Myocyte (in vitro differentiated cells): ENCODE measurements at regions not wholly inside any gene's neighbourhood (a gene's known extent, or its start where the extent isn't known, plus 50 kb on each side); places are given as distances from the start of the nearest gene placed in this dataset.
"Not testable (repeated sequence)": the region's sequence is repeated elsewhere in the genome, so short reads cannot be mapped to it uniquely, and the experiment has no call there.

ENCODE experiments used
- DNase-seq: peaks from one replicate; pipeline ENCODE4 v3.0.0-alpha.2; 2012; ENCODE audit warnings: low read depth

- DNase-seq = not testable (repeated sequence)
Observed at GRCh38 chr1:96564401-96564800, 157.2 kb upstream of the PTBP2 start.

DNA sequence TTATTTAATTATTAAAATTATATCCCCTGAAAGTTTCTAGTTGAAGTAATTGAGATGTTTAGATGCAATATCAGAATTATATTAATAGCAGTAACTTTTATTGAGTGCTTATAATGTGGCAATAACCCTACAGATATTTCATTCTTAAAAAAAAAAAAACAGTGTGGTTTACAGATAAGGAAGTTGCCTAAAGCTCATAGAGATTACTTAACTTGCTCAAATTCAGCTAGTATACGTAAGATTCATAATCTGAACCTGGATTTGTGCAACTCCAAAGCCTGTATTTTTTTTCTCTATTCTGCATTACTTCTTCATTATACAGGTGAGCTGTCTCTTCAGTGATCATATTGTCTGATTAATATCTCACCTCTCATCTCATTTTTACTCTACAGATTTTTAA lies 156.0 kb upstream of the PTBP2 start:
- DNase-seq = no peak

- DNase-seq = no peak
Observed at GRCh38 chr1:96568639-96569038, 152.9 kb upstream of the PTBP2 start.

DNA sequence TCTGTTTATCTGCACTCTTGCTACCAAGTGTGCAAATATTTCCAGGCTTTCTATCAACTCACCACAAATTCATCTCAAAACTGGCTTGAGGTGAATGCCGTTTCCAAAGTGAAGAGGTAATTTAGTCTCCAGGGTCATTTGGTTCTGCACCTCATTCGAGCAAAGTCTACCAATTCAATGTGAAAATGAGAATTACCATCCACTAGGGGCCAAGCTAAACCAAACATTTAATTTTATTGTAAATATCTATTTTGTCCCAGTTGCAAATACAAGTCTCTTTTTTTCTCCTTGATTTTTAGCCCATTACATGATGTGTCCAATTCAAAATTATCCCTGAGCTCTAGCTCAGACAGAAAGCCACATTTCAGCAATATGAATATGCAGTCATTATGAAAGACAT lies 152.3 kb upstream of the PTBP2 start:
- no peak for DNase-seq

- DNase-seq = no peak
Observed at GRCh38 chr1:96579636-96580035, 141.9 kb upstream of the PTBP2 start.

DNA sequence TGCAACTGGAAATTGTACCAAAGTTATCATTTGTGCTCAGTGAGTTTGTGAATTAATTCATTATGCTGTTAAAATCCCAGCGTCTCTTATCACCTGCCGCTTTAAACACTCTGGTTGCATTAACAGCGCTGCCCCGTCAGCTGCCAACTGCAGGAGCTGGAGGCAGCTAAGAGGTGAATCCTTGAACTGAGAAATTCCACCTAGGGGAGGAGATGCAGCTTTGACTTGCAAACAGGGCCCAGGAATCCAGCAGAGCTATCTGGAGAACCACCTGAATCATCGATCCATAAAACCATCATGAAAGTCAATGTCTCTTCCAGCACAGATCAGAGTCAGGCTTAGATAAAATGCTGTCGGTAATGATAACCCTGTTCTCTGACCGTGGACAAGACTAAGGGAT lies 140.7 kb upstream of the PTBP2 start:
- no peak for DNase-seq

- no peak for DNase-seq
Observed at GRCh38 chr1:96581772-96582171, 139.8 kb upstream of the PTBP2 start.

DNA sequence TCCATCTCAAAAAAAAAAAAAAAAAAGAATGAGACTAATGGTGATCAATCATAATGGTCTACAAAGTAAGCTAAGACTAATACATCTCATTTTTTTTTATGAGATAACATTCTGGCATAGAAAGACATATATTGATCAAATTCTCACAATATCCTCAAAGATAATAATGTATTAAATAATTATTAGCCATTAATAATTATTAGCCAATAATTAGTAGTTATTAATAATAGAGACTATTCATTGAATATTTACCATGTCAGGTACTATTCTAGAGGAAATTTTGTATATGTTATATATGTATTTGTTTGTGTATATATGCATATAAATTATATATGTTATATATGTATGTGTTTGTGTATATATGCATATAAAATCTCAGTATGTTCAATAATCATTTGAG lies 137.7 kb upstream of the PTBP2 start:
- DNase-seq = no peak

DNA sequence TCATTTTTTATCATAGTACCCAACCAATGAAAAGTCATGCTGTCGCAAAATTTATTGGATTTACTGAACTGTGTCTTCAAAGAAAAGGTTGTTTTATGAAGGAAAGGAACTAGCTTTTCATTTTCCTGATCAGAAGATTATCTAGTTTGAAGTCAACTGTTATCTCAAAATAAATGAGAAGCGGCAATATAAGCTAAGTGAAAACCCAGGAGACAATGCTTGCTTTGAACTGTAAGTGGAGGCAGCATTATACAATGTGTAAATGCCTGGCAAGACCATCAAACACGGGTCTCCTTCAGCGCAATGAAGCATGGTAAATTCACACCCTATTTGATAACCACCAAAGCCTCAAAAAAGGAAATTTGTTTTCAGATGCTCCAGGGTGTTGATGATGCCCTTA lies 134.4 kb upstream of the PTBP2 start:
- no peak for DNase-seq

DNA sequence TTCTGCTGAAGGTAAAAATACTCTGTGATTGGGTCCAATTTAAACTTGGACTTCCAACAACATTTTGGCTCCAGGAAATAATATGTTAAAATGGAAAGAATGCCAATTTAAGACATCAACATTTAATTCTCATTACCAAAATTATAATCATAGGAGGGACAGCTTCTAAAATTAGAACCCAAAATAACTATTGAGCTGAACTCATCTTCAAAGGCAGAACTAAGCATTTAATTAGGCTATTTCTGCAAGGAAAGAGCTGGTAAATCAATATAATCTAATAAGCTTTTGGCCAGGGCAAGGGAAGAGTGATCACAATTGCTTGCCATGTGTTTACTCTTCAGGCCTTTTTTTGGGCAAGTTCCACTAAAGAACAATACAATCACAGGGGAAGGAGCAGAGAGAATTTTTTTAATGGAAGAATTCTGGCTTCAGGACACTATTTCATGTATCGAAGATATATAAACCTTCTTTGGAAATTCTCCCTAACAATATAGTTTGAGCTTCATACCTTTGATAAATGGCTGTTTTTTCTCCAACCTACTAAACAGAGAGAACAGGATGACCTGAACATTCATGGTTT lies 133.1 kb upstream of the PTBP2 start:
- no peak for DNase-seq

- not testable (repeated sequence) for DNase-seq
Observed at GRCh38 chr1:96595530-96595929, 126.1 kb upstream of the PTBP2 start.

DNA sequence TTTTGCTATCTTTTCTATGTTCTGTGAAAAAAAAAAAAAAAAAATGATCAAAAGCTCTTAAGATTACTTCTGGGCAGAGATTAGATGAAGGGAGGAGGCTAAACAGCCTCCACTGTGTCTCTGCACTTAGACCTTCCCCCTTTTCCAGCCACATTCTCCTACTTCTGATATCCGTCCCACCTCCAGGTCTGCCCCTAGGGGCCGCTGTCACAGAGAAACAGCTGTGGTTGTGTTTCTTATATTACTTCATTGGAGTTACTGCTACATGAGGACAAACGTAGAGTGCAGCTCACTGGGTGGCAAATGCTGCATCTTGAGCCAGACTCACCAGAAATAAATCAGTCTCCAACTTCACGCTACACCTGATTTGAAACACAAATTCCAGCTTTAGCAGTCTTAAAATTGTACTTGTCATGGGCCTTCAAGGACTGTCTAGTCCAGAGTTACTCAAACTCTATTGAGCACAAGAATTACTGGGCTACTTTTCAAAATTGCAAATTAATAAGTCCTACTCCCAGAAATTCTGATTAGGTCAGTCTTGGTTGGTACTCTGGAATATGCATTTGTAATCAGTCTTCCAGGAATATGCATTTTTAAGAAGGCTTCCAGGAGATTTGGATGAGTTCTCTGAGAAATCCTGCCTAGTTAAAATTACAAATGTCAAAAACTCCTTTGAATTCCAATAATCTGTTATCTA lies 125.2 kb upstream of the PTBP2 start:
- peak; percentile 26 for DNase-seq

DNA sequence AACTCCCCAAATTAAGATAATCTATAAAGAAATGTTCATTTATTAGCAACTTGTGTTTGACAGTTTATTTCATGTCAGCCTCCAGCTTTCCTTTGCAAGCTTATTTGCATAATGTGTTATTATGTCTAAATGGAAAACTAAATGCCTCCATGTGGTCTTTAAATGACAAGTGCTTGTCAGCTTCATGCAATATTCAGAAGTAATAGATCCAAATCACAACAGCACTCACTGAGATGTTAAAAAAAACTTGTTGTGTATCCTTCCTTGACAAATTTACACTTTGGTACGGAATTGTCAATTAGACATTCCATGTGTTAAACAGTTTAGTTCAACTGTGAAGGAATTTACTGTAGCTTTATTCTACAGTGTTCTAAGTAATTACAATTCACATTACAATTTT lies 124.4 kb upstream of the PTBP2 start:
- DNase-seq = no peak

- peak; percentile 89 for DNase-seq
Observed at GRCh38 chr1:96598416-96599168, 123.0 kb upstream of the PTBP2 start.

DNA sequence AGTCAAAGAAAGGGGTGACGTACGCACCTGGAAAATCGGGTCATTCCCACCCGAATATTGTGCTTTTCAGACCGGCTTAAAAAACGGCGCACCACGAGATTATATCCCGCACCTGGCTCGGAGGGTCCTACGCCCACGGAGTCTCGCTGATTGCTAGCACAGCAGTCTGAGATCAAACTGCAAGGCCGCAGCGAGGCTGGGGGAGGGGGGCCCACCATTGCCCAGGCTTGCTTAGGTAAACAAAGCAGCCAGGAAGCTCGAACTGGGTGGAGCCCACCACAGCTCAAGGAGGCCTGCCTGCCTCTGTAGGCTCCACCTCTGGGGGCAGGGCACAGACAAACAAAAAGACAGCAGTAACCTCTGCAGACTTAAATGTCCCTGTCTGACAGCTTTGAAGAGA lies 117.0 kb upstream of the PTBP2 start:
- not testable (repeated sequence) for DNase-seq

GRCh38 chr1:96617375-96617774 lies 104.2 kb upstream of the PTBP2 start:
- not testable (repeated sequence) for DNase-seq

GRCh38 chr1:96632045-96632664 lies 89.4 kb upstream of the PTBP2 start:
- DNase-seq = no peak

- DNase-seq = no peak
Observed at GRCh38 chr1:96633695-96634094, 87.9 kb upstream of the PTBP2 start.

- no peak for DNase-seq
Observed at GRCh38 chr1:96634883-96635282, 86.7 kb upstream of the PTBP2 start.

- DNase-seq = no peak
Observed at GRCh38 chr1:96641282-96641681, 80.3 kb upstream of the PTBP2 start.

DNA sequence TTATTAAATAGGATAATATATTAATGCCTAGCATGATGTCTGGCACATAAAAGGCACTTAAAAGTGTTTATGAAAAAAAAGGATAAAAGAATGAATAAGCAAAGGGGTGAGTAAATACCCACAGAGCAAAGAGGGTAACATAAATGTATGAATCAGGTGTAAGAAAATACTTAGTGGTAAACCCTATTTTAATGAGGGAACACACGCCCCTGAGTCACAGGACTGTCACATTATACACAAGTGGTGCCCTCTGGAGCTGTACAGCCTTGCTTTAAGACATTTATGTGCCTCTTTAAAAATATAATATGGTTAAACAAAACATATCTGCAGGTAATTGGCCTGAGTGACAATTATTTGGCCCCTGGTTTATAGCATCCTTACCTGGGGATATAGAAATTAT lies 78.1 kb upstream of the PTBP2 start:
- DNase-seq = no peak

GRCh38 chr1:96649301-96649700 lies 72.3 kb upstream of the PTBP2 start:
- no peak for DNase-seq
